ENCODE measurements at regions not wholly inside any gene's neighbourhood (a gene's known extent, or its start where the extent isn't known, plus 50 kb on each side); places are given as distances from the start of the nearest gene placed in this dataset.
"Not testable (repeated sequence)": the region's sequence is repeated elsewhere in the genome, so short reads cannot be mapped to it uniquely, and the experiment has no call there.

DNA sequence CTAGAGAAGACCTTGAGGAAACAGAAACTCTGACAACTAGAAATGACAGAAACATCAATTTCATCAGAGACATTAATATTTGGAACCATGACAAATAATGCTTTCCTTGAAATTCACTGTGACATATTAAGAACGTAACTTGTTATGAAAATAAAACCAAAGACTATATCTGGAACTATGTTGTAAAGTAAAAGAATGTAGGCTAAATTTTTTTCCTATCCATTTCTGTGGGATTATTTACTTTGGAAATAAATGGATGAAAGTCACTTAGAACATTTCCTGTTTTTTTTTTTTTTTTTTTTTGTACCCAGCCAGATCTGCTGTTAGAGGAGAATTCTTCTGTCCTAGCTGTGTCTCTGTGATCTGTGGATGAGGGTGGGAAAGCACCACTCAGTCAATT is 255.9 kb downstream of the SPRY1 start:
- Histone ChIP-seq H3K9me3 (ENCODE audit: low read length) (peaks cover 6% of the 10 kb centered on the region), H3K9ac (ENCODE audit: low read length) (no peak overlapping the region), H3K9me2 (ENCODE audit: insufficient read depth, low read length) (no peaks in the 10 kb centered on the region), H3K27me3 (ENCODE audit: insufficient read depth, low read depth, low read length) (no peaks in the 10 kb centered on the region), H3K4me3 (ENCODE audit: low read length) (no peak overlapping the region), H2AFZ (ENCODE audit: low read depth, low read length) (no peak overlapping the region), H4K20me1 (ENCODE audit: insufficient read depth) (no peaks in the 10 kb centered on the region), H3F3A (ENCODE audit: insufficient read depth, low read length, poor library complexity, severe bottlenecking) (peaks cover 4% of the 10 kb centered on the region), H3K4me2 (ENCODE audit: low read length) (no peak overlapping the region), H3K79me2 (replicated peaks; ENCODE audit: insufficient read depth, low read length) (no peaks in the 10 kb centered on the region), H3K36me3 (ENCODE audit: insufficient read depth, low read length) (no peaks in the 10 kb centered on the region), H3K27ac (ENCODE audit: low read length) (no peak overlapping the region)
- TF ChIP-seq MXI1 (conservative IDR thresholded peaks at IDR 0.05; ENCODE audit: poor library complexity, severe bottlenecking), result no peak
- no peak for TF ChIP-seq EP300 (conservative IDR thresholded peaks at IDR 0.05; ENCODE audit: poor library complexity, severe bottlenecking)
- no peak for TF ChIP-seq SMC3 (conservative IDR thresholded peaks at IDR 0.05; ENCODE audit: poor library complexity)
- TF ChIP-seq RAD21 (conservative IDR thresholded peaks at IDR 0.05), result no peak
- no peak for TF ChIP-seq TAF1 (IDR thresholded peaks at IDR 0.05; ENCODE audit: low read depth)
- TF ChIP-seq, protein P1, sequence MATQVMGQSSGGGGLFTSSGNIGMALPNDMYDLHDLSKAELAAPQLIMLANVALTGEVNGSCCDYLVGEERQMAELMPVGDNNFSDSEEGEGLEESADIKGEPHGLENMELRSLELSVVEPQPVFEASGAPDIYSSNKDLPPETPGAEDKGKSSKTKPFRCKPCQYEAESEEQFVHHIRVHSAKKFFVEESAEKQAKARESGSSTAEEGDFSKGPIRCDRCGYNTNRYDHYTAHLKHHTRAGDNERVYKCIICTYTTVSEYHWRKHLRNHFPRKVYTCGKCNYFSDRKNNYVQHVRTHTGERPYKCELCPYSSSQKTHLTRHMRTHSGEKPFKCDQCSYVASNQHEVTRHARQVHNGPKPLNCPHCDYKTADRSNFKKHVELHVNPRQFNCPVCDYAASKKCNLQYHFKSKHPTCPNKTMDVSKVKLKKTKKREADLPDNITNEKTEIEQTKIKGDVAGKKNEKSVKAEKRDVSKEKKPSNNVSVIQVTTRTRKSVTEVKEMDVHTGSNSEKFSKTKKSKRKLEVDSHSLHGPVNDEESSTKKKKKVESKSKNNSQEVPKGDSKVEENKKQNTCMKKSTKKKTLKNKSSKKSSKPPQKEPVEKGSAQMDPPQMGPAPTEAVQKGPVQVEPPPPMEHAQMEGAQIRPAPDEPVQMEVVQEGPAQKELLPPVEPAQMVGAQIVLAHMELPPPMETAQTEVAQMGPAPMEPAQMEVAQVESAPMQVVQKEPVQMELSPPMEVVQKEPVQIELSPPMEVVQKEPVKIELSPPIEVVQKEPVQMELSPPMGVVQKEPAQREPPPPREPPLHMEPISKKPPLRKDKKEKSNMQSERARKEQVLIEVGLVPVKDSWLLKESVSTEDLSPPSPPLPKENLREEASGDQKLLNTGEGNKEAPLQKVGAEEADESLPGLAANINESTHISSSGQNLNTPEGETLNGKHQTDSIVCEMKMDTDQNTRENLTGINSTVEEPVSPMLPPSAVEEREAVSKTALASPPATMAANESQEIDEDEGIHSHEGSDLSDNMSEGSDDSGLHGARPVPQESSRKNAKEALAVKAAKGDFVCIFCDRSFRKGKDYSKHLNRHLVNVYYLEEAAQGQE (IDR thresholded peaks at IDR 0.05; ENCODE audit: borderline replicate concordance), result no peak
- TF ChIP-seq, protein P2, sequence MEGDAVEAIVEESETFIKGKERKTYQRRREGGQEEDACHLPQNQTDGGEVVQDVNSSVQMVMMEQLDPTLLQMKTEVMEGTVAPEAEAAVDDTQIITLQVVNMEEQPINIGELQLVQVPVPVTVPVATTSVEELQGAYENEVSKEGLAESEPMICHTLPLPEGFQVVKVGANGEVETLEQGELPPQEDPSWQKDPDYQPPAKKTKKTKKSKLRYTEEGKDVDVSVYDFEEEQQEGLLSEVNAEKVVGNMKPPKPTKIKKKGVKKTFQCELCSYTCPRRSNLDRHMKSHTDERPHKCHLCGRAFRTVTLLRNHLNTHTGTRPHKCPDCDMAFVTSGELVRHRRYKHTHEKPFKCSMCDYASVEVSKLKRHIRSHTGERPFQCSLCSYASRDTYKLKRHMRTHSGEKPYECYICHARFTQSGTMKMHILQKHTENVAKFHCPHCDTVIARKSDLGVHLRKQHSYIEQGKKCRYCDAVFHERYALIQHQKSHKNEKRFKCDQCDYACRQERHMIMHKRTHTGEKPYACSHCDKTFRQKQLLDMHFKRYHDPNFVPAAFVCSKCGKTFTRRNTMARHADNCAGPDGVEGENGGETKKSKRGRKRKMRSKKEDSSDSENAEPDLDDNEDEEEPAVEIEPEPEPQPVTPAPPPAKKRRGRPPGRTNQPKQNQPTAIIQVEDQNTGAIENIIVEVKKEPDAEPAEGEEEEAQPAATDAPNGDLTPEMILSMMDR (IDR thresholded peaks at IDR 0.05; ENCODE audit: poor library complexity, severe bottlenecking), result no peak

DNA sequence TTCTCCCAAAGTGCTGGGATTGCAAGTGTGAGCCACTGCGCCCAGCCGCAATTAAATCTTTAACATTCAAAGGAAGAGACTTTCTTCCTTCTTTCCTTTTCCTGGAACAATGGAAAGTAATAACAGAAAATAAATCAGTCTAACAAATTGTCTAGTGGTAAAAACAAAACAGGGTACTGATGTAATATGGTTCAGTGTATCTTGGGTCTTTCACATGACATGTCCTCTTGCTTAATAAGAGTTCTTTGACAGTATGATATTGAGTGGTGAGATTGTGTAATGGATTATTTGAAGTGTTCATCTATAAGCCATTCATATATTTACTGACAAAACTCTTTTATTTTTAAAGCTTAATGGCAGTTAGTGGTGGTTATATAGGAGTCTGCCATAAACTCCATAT is 256.6 kb downstream of the SPRY1 start:
- Histone ChIP-seq H3K9ac (ENCODE audit: low read length) (no peak overlapping the region), H3K4me3 (ENCODE audit: low read length) (no peak overlapping the region), H3K27me3 (ENCODE audit: insufficient read depth, low read depth, low read length) (no peaks in the 10 kb centered on the region), H4K20me1 (ENCODE audit: insufficient read depth) (no peaks in the 10 kb centered on the region), H2AFZ (ENCODE audit: low read depth, low read length) (no peak overlapping the region), H3F3A (ENCODE audit: insufficient read depth, low read length, poor library complexity, severe bottlenecking) (peaks cover 4% of the 10 kb centered on the region), H3K27ac (ENCODE audit: low read length) (no peak overlapping the region), H3K36me3 (ENCODE audit: insufficient read depth, low read length) (no peaks in the 10 kb centered on the region), H3K9me2 (ENCODE audit: insufficient read depth, low read length) (no peaks in the 10 kb centered on the region), H3K4me2 (ENCODE audit: low read length) (no peak overlapping the region), H3K79me2 (replicated peaks; ENCODE audit: insufficient read depth, low read length) (no peaks in the 10 kb centered on the region), H3K9me3 (ENCODE audit: low read length) (peaks cover 6% of the 10 kb centered on the region)
- TF ChIP-seq POLR2AphosphoS5 (IDR thresholded peaks at IDR 0.05) (no peak), SMC3 (conservative IDR thresholded peaks at IDR 0.05; ENCODE audit: poor library complexity) (no peak), RAD21 (conservative IDR thresholded peaks at IDR 0.05) (no peak), MXI1 (conservative IDR thresholded peaks at IDR 0.05; ENCODE audit: poor library complexity, severe bottlenecking) (no peak), EZH2 (IDR thresholded peaks at IDR 0.05; ENCODE audit: borderline replicate concordance, insufficient read depth, low read length, poor library complexity, severe bottlenecking) (no peak), TAF1 (IDR thresholded peaks at IDR 0.05; ENCODE audit: low read depth) (no peak), EP300 (conservative IDR thresholded peaks at IDR 0.05; ENCODE audit: poor library complexity, severe bottlenecking) (no peak)
- TF ChIP-seq, protein P1 (IDR thresholded peaks at IDR 0.05; ENCODE audit: borderline replicate concordance), result no peak
- TF ChIP-seq, protein P2 (IDR thresholded peaks at IDR 0.05; ENCODE audit: poor library complexity, severe bottlenecking), result no peak

DNA sequence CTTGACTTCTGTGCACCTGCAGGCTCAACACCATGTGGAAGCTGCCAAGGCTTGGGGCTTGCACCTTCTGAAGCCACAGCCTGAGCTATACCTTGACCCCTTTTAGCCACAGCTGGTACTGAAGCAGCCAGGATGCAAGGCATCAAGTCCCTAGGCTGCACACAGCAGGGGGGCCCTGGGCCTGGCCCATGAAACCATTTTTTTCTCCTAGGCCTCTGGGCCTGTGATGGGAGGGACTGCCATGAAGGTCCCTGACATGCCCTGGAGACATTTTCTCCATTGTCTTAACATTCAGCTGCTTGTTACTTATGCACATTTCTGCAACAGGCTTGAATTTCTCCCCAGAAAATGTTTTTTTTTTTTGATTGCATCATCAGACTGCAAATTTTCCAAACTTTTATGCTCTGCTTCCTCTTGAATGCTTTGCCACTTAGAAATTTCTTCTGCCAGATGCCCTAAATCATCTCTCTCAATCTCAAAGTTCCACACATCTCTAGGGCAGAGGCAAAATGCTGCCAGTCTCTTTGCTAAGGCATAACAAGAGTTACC is 260.2 kb downstream of the SPRY1 start:
- H3K9me3 ChIP-seq (ENCODE audit: low read length); H3K36me3 ChIP-seq (ENCODE audit: insufficient read depth, low read length); H2AFZ ChIP-seq (ENCODE audit: low read depth, low read length); H3K4me2 ChIP-seq (ENCODE audit: low read length); H3K9ac ChIP-seq (ENCODE audit: low read length); H3K27ac ChIP-seq (ENCODE audit: low read length); H3K79me2 ChIP-seq (replicated peaks; ENCODE audit: insufficient read depth, low read length); H3K9me2 ChIP-seq (ENCODE audit: insufficient read depth, low read length); H3K27me3 ChIP-seq (ENCODE audit: insufficient read depth, low read depth, low read length); H3K4me3 ChIP-seq (ENCODE audit: low read length); H3F3A ChIP-seq (ENCODE audit: insufficient read depth, low read length, poor library complexity, severe bottlenecking); H4K20me1 ChIP-seq (ENCODE audit: insufficient read depth): not testable (repeated sequence)

Data from neural cell (in vitro differentiated cells).